Neural progenitor cell (in vitro differentiated cells): ENCODE measurements at regions not wholly inside any gene's neighbourhood (a gene's known extent, or its start where the extent isn't known, plus 50 kb on each side); places are given as distances from the start of the nearest gene placed in this dataset.

Source experiments
- EZH2 ChIP-seq: fragments of 200-600 bp; sonication (generic); IDR thresholded peaks from 2 replicates; pipeline ENCODE4 v1.6.1; 2017; ENCODE audit warnings: antibody characterized with exemption, mild to moderate bottlenecking, moderate library complexity
- TF ChIP-seq, protein P1 (sequence below): fragments of 200-600 bp; sonication (generic); IDR thresholded peaks from 2 replicates; pipeline ENCODE4 v1.5.1; 2017; ENCODE audit warnings: antibody characterized with exemption, mild to moderate bottlenecking

DNA sequence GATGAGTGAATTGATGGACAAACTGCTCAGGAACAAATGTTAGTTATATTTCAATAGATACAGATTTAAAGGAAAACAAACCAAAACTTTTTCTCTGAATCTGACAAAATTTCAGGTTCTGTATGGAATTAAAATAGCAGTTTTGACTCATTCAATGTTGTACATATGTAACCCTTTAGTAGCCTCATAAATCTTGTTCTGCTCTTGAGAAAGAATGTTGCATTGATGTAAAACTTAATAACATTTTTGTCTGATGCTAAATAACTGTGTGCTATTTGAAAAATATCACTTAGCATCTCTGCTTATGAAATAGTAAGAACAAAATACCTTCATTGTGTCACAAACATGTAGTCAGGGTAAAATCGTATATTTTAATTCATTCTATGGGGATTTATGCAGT lies 168.9 kb upstream of the NOVA1 start:
- TF ChIP-seq, protein P1, sequence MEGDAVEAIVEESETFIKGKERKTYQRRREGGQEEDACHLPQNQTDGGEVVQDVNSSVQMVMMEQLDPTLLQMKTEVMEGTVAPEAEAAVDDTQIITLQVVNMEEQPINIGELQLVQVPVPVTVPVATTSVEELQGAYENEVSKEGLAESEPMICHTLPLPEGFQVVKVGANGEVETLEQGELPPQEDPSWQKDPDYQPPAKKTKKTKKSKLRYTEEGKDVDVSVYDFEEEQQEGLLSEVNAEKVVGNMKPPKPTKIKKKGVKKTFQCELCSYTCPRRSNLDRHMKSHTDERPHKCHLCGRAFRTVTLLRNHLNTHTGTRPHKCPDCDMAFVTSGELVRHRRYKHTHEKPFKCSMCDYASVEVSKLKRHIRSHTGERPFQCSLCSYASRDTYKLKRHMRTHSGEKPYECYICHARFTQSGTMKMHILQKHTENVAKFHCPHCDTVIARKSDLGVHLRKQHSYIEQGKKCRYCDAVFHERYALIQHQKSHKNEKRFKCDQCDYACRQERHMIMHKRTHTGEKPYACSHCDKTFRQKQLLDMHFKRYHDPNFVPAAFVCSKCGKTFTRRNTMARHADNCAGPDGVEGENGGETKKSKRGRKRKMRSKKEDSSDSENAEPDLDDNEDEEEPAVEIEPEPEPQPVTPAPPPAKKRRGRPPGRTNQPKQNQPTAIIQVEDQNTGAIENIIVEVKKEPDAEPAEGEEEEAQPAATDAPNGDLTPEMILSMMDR = no peak
- TF ChIP-seq EZH2 = no peak
